Mesothelial cell of epicardium (in vitro differentiated cells): ENCODE measurements at regions not wholly inside any gene's neighbourhood (a gene's known extent, or its start where the extent isn't known, plus 50 kb on each side); places are given as distances from the start of the nearest gene placed in this dataset.

Experiments
- DNase-seq, 2 experiments: peaks; one replicate each; pipeline ENCODE4 v3.0.0; 2021; ENCODE audit warnings: low spot score in 2 of 2; ENCODE audit not compliant: unreplicated experiment in 2 of 2
- H3K27ac Mint-ChIP-seq: 2 replicates; pipeline ENCODE4 v1.8.0; 2021; ENCODE audit warnings: mixed read lengths
- H3K27me3 Mint-ChIP-seq: 2 replicates; pipeline ENCODE4 v1.8.0; 2021; ENCODE audit warnings: low read depth, mixed read lengths
- H3K36me3 Mint-ChIP-seq: 2 replicates; pipeline ENCODE4 v1.8.0; 2021; ENCODE audit warnings: mixed read lengths
- H3K4me1 Mint-ChIP-seq: 2 replicates; pipeline ENCODE4 v1.8.0; 2021; ENCODE audit warnings: mixed read lengths
- H3K4me3 Mint-ChIP-seq: 2 replicates; pipeline ENCODE4 v1.8.0; 2021; ENCODE audit warnings: mild to moderate bottlenecking, moderate library complexity, mixed read lengths
- H3K9me3 Mint-ChIP-seq: 2 replicates; pipeline ENCODE4 v1.8.0; 2021; ENCODE audit warnings: mixed read lengths
- CTCF ChIP-seq: fragments of 200-600 bp; sonication (generic); IDR thresholded peaks from one replicate; pipeline ENCODE4 v1.5.0; 2021; ENCODE audit warnings: antibody characterized with exemption; ENCODE audit not compliant: unreplicated experiment

GRCh38 chr1:5404412-5405203, 587.6 kb downstream of the NPHP4 start:
- Mint-ChIP-seq H3K9me3 (no peaks in the 10 kb centered on the region), H3K4me3 (no peak overlapping the region), H3K27me3 (peaks cover 4% of the 10 kb centered on the region), H3K36me3 (no peaks in the 10 kb centered on the region), H3K4me1 (peaks cover 1% of the 10 kb centered on the region), H3K27ac (no peak overlapping the region)
- DNase-seq = no peak
- TF ChIP-seq CTCF = no peak

GRCh38 chr1:5403935-5404334, 588.3 kb downstream of the NPHP4 start:
- Mint-ChIP-seq H3K27me3 (peaks cover 2% of the 10 kb centered on the region), H3K36me3 (no peaks in the 10 kb centered on the region), H3K27ac (no peak overlapping the region), H3K9me3 (no peaks in the 10 kb centered on the region), H3K4me1 (peaks cover 1% of the 10 kb centered on the region), H3K4me3 (no peak overlapping the region)
- no peak for DNase-seq
- TF ChIP-seq CTCF = no peak

- H3K9me3 Mint-ChIP-seq = no peaks in the 10 kb centered on the region
- no peak for TF ChIP-seq CTCF
- H3K27me3 Mint-ChIP-seq = peaks cover 8% of the 10 kb centered on the region
- no peak overlapping the region for H3K27ac Mint-ChIP-seq
- DNase-seq = no peak
- H3K4me3 Mint-ChIP-seq = no peak overlapping the region
- H3K4me1 Mint-ChIP-seq = peaks cover 1% of the 10 kb centered on the region
- H3K36me3 Mint-ChIP-seq = no peaks in the 10 kb centered on the region
Observed at GRCh38 chr1:5402618-5403017, 589.6 kb downstream of the NPHP4 start.

GRCh38 chr1:5399771-5400170, 592.5 kb downstream of the NPHP4 start:
- Mint-ChIP-seq H3K27me3 (peaks cover 10% of the 10 kb centered on the region), H3K9me3 (peaks cover 5% of the 10 kb centered on the region), H3K4me1 (peaks cover 1% of the 10 kb centered on the region), H3K4me3 (no peak overlapping the region), H3K27ac (no peak overlapping the region), H3K36me3 (no peaks in the 10 kb centered on the region)
- no peak for TF ChIP-seq CTCF
- DNase-seq = no peak

- DNase-seq = no peak
- Mint-ChIP-seq H3K27ac (no peak overlapping the region), H3K36me3 (no peaks in the 10 kb centered on the region), H3K9me3 (peaks cover 5% of the 10 kb centered on the region), H3K4me3 (no peak overlapping the region), H3K27me3 (peaks cover 34% of the 10 kb centered on the region), H3K4me1 (peaks cover 1% of the 10 kb centered on the region)
- no peak for TF ChIP-seq CTCF
Observed at GRCh38 chr1:5396593-5396992, 595.6 kb downstream of the NPHP4 start.
